Activated T-cell treated with anti-CD3 and anti-CD28 coated beads for 24 hours (primary cell): ENCODE measurements at regions not wholly inside any gene's neighbourhood (a gene's known extent, or its start where the extent isn't known, plus 50 kb on each side); places are given as distances from the start of the nearest gene placed in this dataset.

Experiments used
- DNase-seq: peaks from one replicate; pipeline ENCODE4 v3.0.0-alpha.2; 2020; ENCODE audit warnings: low read depth

DNA sequence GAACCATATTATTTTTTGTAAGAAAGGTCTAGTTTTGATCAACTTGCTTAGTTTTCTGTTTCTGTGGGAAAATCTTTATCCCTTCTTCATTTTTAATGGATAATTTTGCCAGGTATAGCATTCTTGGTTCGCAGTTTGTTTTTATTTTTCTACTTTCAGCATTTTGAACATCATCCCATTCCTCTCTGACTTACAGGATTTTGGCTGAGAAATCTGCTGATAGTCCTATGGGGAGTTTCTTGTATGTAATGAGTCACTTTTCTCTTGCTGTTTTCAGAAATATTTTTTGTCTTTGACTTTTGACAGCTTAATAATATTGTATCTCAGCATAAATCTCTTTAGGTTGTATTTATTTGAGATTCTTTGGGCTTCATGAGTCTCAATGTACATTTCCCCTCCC lies 389.1 kb downstream of the PBX1 start:
- no peak for DNase-seq

DNA sequence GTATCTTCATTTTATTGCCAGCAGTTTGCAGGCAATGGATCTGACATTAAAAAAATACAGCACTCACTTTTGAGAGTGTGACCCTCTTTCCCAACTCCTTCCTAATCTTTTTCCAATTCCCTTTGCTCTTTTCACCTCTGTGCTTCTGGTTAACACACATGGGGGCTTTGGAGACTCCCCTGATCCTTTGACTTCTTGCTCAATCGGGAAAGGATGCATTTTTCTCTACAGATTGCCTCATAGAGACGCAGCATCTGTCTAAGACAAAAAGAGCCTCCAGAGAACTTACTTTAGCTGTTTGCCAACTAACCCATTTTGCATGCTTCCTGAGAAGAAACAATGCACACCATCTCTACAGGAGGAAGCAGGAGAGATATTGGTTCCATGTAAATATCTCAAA lies 378.3 kb downstream of the PBX1 start:
- no peak for DNase-seq

DNA sequence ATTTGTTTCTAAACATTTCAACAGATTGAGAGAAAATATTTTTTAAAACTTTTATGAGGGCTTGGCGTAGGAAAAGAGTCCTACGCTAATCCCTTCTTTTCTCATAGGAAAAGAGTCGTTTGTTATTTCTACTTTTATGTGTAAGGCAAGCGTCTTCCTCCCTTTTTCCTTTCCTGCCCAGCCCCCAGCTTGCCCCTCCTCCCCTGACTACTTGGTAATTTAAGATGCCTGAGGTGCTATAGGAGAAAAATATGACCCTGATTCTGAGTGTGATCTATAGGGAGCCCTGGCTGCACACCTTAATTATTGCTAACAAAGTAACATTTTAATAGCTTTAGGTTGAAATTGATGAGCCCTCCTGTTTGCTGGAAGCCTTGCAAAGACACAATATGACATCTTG lies 373.6 kb downstream of the PBX1 start:
- no peak for DNase-seq

DNA sequence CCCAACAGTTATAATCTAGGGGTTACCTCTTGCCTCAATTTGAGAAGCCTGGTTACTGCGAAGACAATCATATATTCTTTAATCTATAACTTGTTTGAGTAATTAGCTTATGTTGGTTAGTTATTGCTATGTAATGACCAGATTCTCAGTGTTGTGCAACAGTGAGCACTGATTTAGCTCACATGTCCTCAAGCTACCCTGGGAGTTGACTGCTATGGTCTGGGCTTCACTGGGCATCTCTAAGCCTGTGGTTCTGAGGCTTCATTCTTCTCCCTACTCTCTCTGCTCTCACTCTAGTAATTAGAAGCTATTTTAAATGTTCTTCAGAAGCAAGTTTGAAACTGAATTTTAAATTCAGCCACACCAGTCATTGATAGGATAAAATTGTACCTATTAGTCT lies 371.8 kb downstream of the PBX1 start:
- DNase-seq: no peak

DNA sequence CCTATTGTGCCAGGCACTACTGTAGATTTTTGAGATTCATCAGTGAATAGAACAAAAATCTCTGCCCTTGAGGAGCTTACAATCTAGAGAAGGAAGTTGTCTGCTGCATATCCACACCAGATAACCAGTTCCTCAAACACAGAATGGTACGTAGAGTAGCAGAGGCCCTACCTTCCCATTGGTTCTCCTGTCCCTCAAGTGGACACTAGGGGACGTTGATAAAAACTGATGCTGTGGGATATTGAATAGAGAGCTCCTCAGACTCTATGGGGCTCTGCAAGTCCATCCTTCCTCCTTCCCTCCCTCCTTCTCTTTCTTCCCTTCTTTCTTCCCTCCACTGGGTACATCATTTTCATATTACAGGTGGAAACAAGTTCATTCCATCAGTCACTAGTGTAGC lies 371.3 kb downstream of the PBX1 start:
- DNase-seq: no peak

DNA sequence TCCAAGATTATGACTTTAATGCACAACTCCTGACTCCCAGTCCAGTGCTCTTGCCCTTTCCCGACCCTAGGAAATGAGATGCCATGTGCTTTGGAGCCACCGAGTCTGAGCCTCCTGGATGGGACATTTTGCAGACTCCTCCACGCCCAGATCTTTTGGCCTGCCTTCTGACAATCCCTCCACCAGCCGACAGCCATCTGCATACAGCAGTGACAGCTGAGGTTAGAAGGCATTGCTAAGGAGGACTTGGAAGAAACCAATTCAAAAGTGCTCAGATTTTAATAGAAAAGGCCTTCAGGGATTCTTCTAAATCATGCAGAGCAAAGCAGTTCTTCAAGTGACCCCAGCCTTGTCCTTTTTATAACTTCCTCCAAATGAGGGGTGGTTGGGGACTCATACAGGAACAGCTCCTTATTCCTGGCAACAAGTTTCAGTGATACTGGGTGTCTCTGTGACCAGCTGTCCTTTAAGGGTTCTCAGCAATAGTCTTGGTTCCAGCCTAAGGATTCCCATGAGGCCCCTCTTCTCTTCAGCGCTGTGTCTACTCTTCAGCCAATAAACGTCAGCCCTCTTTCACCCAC lies 369.3 kb downstream of the PBX1 start:
- no peak for DNase-seq

DNA sequence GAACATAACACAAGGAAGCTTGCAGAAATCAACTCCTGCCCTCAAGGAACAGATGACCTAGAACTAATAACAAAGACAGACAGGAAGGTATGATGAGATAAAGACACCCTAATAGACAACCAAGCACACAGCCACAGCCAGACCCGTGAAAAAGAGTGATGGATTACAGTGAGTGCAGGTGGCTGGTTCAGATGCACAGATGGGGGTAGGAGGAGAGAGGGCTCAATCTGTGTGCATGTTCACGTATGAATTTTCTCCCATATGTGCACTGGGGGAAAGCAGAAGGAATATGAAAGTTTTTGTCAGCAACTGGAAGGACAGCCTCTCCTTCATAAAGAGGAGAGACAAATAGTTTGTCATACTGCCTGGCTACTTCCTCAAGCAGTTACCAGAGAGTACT lies 367.1 kb downstream of the PBX1 start:
- DNase-seq: no peak

DNA sequence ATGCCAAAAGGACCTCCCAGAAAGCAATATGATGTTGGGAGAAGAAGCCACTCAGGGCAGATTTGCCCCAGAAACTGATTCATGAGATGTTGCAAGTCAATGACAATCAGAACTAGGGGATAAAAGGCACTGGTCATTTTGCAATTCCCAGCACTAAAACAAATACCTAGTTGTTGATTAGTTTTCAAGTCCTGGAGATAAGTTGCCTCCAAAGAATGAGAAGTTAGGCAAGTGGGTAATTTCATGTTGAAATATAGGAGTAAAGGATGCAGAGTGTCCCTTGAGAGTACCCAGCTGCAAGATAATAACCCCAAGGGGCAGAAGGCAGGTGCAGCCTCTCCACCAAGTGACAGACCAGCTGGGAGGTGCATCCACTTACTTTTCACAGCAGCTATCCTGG lies 363.6 kb downstream of the PBX1 start:
- DNase-seq: no peak

DNA sequence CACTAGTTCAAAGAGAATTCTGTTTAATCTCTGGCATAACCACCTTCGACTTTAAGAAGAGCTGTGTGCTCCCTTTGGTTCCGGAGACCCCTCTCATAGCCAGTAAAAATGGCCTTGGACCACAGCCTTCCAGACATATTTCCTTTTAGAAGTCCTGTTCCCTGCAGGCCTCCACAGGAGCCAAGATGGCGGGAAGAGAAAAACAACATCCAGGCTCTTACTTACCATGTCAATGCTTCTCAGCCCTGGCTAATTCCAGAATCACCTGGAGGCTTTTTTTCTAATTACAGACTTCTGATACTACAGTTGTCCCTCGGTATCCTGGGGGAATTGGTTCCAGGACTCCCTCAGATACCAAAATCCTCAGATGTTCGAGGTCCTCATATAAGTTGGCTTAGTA lies 362.5 kb downstream of the PBX1 start:
- no peak for DNase-seq

DNA sequence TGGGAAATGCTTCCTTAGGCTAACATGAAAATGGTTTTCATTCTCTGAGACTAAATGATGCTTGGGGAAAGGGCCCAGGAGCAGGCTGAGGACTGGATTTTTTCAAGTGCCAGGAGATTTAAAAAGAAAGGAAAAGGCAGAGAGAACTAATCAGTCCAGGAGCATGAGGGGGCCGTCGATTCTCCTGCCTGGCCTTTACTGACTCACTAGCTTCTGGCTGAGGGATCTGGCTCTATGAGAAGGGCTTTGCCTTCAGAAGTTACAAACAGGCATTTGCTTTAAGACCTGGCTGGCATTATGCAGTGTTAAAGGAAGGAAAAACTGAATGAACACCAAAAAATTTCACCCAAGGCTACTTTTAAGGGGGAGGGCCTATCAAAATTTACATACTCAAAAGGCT lies 359.2 kb downstream of the PBX1 start:
- DNase-seq: no peak

DNA sequence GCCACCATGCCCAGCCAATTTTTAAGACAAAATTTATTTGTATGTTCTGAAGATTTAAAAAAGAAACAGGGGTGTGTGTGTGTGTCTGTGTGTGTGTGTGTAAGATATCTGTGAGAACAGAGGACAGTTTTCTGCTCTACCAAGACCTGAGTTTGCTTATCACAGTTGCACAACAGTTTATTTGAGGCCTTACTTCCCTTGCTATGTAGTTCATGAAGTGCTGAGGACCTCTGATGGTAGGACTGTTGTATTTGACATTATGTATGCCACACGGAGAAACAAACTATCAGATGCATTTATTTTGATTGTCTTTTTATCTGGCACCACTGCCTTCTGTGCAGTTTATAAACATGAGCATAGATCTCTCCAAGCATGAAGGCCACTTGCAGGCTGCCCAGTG lies 355.2 kb downstream of the PBX1 start:
- DNase-seq: no peak

DNA sequence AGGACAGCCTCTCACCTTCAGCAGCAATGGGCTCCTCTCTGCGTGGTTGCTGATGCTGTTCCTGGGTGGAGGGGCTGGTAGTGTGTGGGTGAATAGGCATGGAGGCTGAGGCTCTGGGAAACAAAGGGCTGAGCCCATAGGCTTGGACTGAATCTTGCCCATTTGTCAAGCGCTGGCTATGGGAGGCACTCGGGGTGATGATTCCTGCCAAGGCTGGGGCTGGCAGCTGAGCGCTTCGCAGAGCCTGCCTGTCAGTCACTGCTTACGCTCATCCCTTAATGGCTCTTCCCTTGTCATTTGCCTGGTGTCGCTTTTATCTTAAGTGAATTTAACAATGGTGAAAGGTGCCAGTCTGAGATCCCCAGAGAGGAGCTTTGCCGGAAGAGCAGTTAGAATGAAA lies 353.3 kb downstream of the PBX1 start:
- no peak for DNase-seq

DNA sequence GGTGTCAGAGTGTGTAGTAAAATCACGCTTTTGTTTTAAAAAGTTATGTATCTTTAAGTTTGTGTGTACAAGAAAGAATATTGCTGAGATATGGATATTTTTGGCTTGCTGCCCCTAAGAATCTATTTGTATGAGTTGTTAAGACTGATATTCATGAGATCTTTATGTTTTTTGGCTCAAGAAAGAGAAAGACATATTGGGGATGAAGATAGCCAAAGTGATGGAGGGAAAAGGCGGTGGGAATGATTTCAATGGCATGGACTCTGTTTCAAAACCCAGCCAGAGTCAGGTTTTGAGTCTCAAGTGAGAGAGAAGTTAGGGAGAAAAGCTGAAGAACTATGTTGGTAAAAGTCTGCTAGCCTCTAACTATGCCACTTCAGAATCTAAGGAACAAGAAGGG lies 351.7 kb downstream of the PBX1 start:
- no peak for DNase-seq

DNA sequence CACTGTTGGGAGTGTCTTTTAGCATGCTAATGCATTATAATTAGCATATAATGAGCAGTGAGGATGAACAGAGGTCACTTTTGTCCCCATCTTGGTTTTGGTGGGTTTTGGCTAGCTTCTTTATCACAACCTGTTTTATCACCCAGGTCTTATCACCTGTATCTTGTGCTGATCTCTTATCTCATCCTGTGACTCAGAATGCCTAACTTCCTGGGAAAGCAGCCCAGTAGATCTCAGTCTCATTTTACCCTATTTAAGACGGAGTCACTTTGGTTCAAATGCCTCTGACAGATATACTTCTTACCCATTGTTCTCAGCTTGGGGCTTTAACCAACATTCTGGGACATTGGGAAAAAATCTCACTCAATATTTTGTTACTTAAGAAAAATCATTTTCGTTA lies 348.7 kb downstream of the PBX1 start:
- DNase-seq: no peak

DNA sequence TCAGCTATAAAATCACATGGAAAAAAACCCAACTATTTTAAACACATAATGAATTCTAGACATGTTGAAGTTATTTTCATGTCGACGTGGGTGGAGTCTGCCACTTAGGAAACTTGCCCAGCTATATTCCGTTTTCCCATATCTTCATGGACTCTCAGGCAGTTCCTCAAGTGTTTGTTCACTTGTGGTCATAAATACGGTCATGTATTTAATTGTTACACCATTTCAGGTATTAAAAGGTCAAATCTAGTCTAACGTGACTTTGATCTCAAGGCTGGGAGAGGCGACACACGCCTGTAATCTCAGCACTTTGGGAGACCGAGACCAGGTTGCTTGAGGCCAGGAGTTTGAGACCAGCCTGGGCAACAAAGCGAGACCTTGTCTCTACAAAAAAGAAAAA lies 346.9 kb downstream of the PBX1 start:
- no peak for DNase-seq

DNA sequence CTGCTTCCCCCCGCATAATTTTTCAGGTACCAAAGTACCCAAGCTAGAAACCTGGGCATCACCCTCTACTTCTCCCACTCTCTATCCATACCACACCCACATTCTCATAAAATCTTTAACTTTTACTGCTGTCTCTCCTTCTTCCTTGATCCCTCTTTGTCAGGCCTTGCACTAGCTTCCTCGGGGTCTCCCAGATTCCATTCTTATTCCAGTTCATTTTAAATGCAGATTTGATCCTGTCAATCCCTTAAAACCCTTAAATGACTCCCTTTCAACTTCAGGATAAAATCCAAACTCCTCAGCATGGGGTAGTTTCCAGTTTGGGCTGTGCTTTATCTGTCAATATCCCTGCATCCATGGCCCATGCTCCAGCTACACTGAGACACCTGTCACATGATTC lies 343.5 kb downstream of the PBX1 start:
- no peak for DNase-seq
